GM12878 (cell line): ENCODE measurements at regions not wholly inside any gene's neighbourhood (a gene's known extent, or its start where the extent isn't known, plus 50 kb on each side); places are given as distances from the start of the nearest gene placed in this dataset.

Experiments used
- ATAC-seq: fragments of 200-7000 bp; cut with Tn5 transposase; 3 replicates; pipeline ENCODE4 v1.9.1; 2020; ENCODE audit warnings: mild to moderate bottlenecking, moderate library complexity
- BruUV-seq: library from RNA; stranded (reverse); fragments of 400-500 nt; replicated peaks from 2 replicates; lab custom pipeline; 2021; lab: Mats Ljungman, UMichigan
- CTCF ChIA-PET: fragments of 300-600 bp; sonication (Branson Sonifier 250); formaldehyde crosslinking; extraction: SDS; loops from one replicate; lab custom pipeline; 2021; ENCODE audit warnings: inconsistent platforms; lab: Yijun Ruan, JAX
- POLR2A ChIA-PET: fragments of 350-600 bp; formaldehyde crosslinking; extraction: SDS; loops from one replicate; lab custom pipeline; 2021; ENCODE audit warnings: inconsistent platforms; lab: Charles Lee
- RAD21 ChIA-PET: fragments of 300-600 bp; sonication (Branson Sonifier 250); formaldehyde crosslinking; loops from one replicate; lab custom pipeline; 2023; ENCODE audit warnings: antibody characterized with exemption; ENCODE audit not compliant: unreplicated experiment; lab: Charles Lee
- SMC1A ChIA-PET: fragments of 300-600 bp; sonication (Branson Sonifier 250); formaldehyde crosslinking; loops from one replicate; lab custom pipeline; 2023; ENCODE audit not compliant: unreplicated experiment, uncharacterized antibody; lab: Charles Lee
- DNase-seq: peaks from one replicate; pipeline ENCODE4 v3.0.0-alpha.2; 2011; ENCODE audit warnings: low read depth, low spot score
- FAIRE-seq: peaks from 3 replicates; lab custom pipeline; 2011; peaks lifted over from hg19 to GRCh38; lab: Jason Lieb, UNC
- H2AFZ ChIP-seq: 2 replicates; pipeline ENCODE4 v1.6.0; 2011; ENCODE audit warnings: low read depth, low read length, control low read depth; ENCODE audit not compliant: control insufficient read depth
- H3K27ac ChIP-seq: 2 replicates; pipeline ENCODE4 v1.5.1; 2011; ENCODE audit warnings: control low read depth; ENCODE audit not compliant: control insufficient read depth, insufficient read depth
- H3K27me3 ChIP-seq, 2 experiments: replicated peaks in 1 of 2; 2 replicates each; pipeline versions ENCODE4 v1.6.0 to v1.6.1; 2011; ENCODE audit warnings: low read length in 1 of 2; ENCODE audit not compliant: control insufficient read depth in 2 of 2, insufficient read depth in 2 of 2
- H3K36me3 ChIP-seq, 2 experiments: 2 replicates each; pipeline ENCODE4 v1.5.1; 2011; ENCODE audit warnings: low read length in 1 of 2; ENCODE audit not compliant: control insufficient read depth in 2 of 2, insufficient read depth in 2 of 2
- H3K4me1 ChIP-seq: 2 replicates; pipeline ENCODE4 v1.6.1; 2011; ENCODE audit warnings: mild to moderate bottlenecking, low read length, moderate library complexity, mixed read lengths; ENCODE audit not compliant: control insufficient read depth, insufficient read depth
- H3K4me2 ChIP-seq: 2 replicates; pipeline ENCODE4 v1.6.0; 2011; ENCODE audit warnings: control low read depth; ENCODE audit not compliant: control insufficient read depth, insufficient read depth
- H3K4me3 ChIP-seq: fragments of 200-600 bp; sonication (generic); 2 replicates; pipeline ENCODE4 v1.5.1; 2016
- H3K79me2 ChIP-seq: 2 replicates; pipeline ENCODE4 v1.6.0; 2011; ENCODE audit warnings: low read length; ENCODE audit not compliant: control insufficient read depth, insufficient read depth
- H3K9ac ChIP-seq: 2 replicates; pipeline ENCODE4 v1.8.0; 2011; ENCODE audit warnings: low read length, control low read depth, mixed read lengths; ENCODE audit not compliant: control insufficient read depth, insufficient read depth
- H3K9me3 ChIP-seq: replicated peaks from 3 replicates; pipeline ENCODE4 v1.5.1; 2011; ENCODE audit warnings: mild to moderate bottlenecking, low read length; ENCODE audit not compliant: control insufficient read depth, insufficient read depth
- H4K20me1 ChIP-seq: 2 replicates; pipeline ENCODE4 v1.6.0; 2011; ENCODE audit not compliant: control insufficient read depth, insufficient read depth
- ASH2L ChIP-seq: fragments of 300-600, 200-600 bp; sonication (generic); IDR thresholded peaks from 2 replicates; pipeline ENCODE4 v1.6.1; 2017; ENCODE audit warnings: low read depth, mild to moderate bottlenecking, borderline replicate concordance
- BRCA1 ChIP-seq: IDR thresholded peaks from 2 replicates; pipeline ENCODE4 v1.6.1; 2011; ENCODE audit warnings: low read depth, low read length, improper control_type of control experiment
- CBX5 ChIP-seq: sonication (generic); IDR thresholded peaks from 2 replicates; pipeline ENCODE4 v1.6.1; 2016; ENCODE audit warnings: low read depth, moderate library complexity, mild to moderate bottlenecking, inconsistent platforms
- HDAC2 ChIP-seq: fragments of 200-600 bp; sonication (generic); IDR thresholded peaks from 2 replicates; pipeline ENCODE4 v1.6.1; 2017
- HDGF ChIP-seq: fragments of 450-650 bp; IDR thresholded peaks from 2 replicates; pipeline ENCODE4 v1.6.1; 2016; ENCODE audit warnings: antibody characterized with exemption
- IKZF1 ChIP-seq: fragments of 450-650 bp; conservative IDR thresholded peaks from 2 replicates; pipeline ENCODE4 v1.6.1; 2017; ENCODE audit warnings: antibody characterized with exemption, mild to moderate bottlenecking
- MEF2A ChIP-seq: IDR thresholded peaks from 2 replicates; pipeline ENCODE4 v1.6.1; 2011; ENCODE audit warnings: low read depth, mild to moderate bottlenecking, low read length, moderate library complexity; ENCODE audit not compliant: insufficient read depth
- NFYA ChIP-seq: IDR thresholded peaks from 2 replicates; pipeline ENCODE4 v1.6.1; 2011; ENCODE audit warnings: low read depth, mild to moderate bottlenecking, low read length, improper control_type of control experiment, borderline replicate concordance
- NFYB ChIP-seq: IDR thresholded peaks from 2 replicates; pipeline ENCODE4 v1.6.1; 2011; ENCODE audit warnings: low read depth, mild to moderate bottlenecking, low read length, improper control_type of control experiment, moderate library complexity; ENCODE audit not compliant: insufficient read depth
- NR2C1 ChIP-seq: fragments of 450-650 bp; IDR thresholded peaks from 2 replicates; pipeline ENCODE4 v1.6.1; 2017; ENCODE audit warnings: antibody characterized with exemption, mild to moderate bottlenecking, moderate library complexity
- NR2C2 ChIP-seq: IDR thresholded peaks from 2 replicates; pipeline ENCODE4 v1.6.1; 2011; ENCODE audit warnings: borderline replicate concordance, low read depth; ENCODE audit not compliant: control insufficient read depth, insufficient read length
- POLR2A ChIP-seq: IDR thresholded peaks from 2 replicates; pipeline ENCODE4 v1.6.1; 2011; ENCODE audit warnings: low read depth, mild to moderate bottlenecking, low read length
- RB1 ChIP-seq: fragments of 450-650 bp; formaldehyde crosslinking; IDR thresholded peaks from 2 replicates; pipeline ENCODE4 v1.6.1; 2017; ENCODE audit warnings: mild to moderate bottlenecking, borderline replicate concordance
- SRF ChIP-seq, 2 experiments: IDR thresholded peaks; 2 replicates each; pipeline ENCODE4 v1.6.1; 2011; ENCODE audit warnings: low read depth in 2 of 2, low read length in 2 of 2, mild to moderate bottlenecking in 1 of 2, moderate library complexity in 1 of 2
- ZNF274 ChIP-seq: IDR thresholded peaks from one replicate; pipeline ENCODE4 v1.8.0; 2011; ENCODE audit not compliant: insufficient read length, insufficient read depth
- ZNF384 ChIP-seq: IDR thresholded peaks from 2 replicates; pipeline ENCODE4 v1.6.1; 2012; ENCODE audit warnings: low read depth, mild to moderate bottlenecking, low read length, improper control_type of control experiment, borderline replicate concordance
- WGBS: methylation state at CpG from one replicate; pipeline ENCODE4 v1.1.6; 2016; ENCODE audit warnings: low lambda C conversion rate; ENCODE audit not compliant: insufficient replicate concordance, insufficient coverage; ENCODE audit errors: missing lambda C conversion rate; 5-methylcytosine and 5-hydroxymethylcytosine counted together
- in situ Hi-C: fragments of 300-500 bp; cut with MboI; formaldehyde crosslinking; loops from 9 replicates; pipeline ENCODE4 v1.14.3; 2018; ENCODE audit warnings: mixed read lengths
- intact Hi-C: fragments of 100-400 bp; cut with micrococcal nuclease; formaldehyde crosslinking; loops from one replicate; pipeline ENCODE4 v1.14.2; 2022; ENCODE audit not compliant: unreplicated experiment
- TF ChIP-seq, protein P1 (sequence below): fragments of 450-650 bp; IDR thresholded peaks from 2 replicates; pipeline ENCODE4 v1.6.1; 2017; ENCODE audit warnings: mild to moderate bottlenecking, low read depth, inconsistent platforms; ENCODE audit not compliant: poor library complexity, severe bottlenecking

- no peak for DNase-seq
- Histone ChIP-seq H2AFZ (no peak overlapping the region), H3K36me3 (no peaks in the 10 kb centered on the region), H3K4me3 (no peak overlapping the region), H3K27ac (no peak overlapping the region), H3K27me3 (no peaks in the 10 kb centered on the region), H4K20me1 (no peaks in the 10 kb centered on the region), H3K9ac (no peak overlapping the region), H3K9me3 (no peaks in the 10 kb centered on the region), H3K4me1 (no peaks in the 10 kb centered on the region), H3K79me2 (no peaks in the 10 kb centered on the region), H3K4me2 (no peak overlapping the region)
- SMC1A ChIA-PET, result interaction anchor here (0.6 kb wide), 1 partner anchor 380 kb away, joined by 4 read pairs; no protein-coding TSS in a partner anchor
- RAD21 ChIA-PET, result no interaction called here
- CTCF ChIA-PET, result no interaction called here
- no peak for ATAC-seq
- no TSS peak for BruUV-seq
- intact Hi-C loops, result no loop called here
- WGBS, result 48% methylated on average over 7 of the region's 7 CpGs
- TF ChIP-seq ASH2L (no peak), ZNF274 (no peak), NR2C1 (no peak), RB1 (no peak), NFYB (no peak), POLR2A (no peak), NR2C2 (no peak), CBX5 (no peak), ZNF384 (no peak), SRF (IDR thresholded peaks at IDR 0.05; ENCODE audit: low read depth in 2 of 2, low read length in 2 of 2) (no peak), HDAC2 (no peak), HDGF (no peak), MEF2A (no peak), BRCA1 (no peak), NFYA (no peak), IKZF1 (no peak)
- TF ChIP-seq, protein P1, sequence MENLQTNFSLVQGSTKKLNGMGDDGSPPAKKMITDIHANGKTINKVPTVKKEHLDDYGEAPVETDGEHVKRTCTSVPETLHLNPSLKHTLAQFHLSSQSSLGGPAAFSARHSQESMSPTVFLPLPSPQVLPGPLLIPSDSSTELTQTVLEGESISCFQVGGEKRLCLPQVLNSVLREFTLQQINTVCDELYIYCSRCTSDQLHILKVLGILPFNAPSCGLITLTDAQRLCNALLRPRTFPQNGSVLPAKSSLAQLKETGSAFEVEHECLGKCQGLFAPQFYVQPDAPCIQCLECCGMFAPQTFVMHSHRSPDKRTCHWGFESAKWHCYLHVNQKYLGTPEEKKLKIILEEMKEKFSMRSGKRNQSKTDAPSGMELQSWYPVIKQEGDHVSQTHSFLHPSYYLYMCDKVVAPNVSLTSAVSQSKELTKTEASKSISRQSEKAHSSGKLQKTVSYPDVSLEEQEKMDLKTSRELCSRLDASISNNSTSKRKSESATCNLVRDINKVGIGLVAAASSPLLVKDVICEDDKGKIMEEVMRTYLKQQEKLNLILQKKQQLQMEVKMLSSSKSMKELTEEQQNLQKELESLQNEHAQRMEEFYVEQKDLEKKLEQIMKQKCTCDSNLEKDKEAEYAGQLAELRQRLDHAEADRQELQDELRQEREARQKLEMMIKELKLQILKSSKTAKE, result no peak
- FAIRE-seq, result no peak
- POLR2A ChIA-PET, result no interaction called here
- in situ Hi-C loops, result no loop called here
Measured at GRCh38 chrX:8242431-8243020, 71.5 kb upstream of the VCX2 start.
